ENCODE measurements at regions not wholly inside any gene's neighbourhood (a gene's known extent, or its start where the extent isn't known, plus 50 kb on each side); places are given as distances from the start of the nearest gene placed in this dataset.

GRCh38 chr9:119803679-119804078 is 434.4 kb upstream of the BRINP1 start:
- no peak for TF ChIP-seq POLR2AphosphoS5 (IDR thresholded peaks at IDR 0.05; ENCODE audit: low read depth, low read length)
- TF ChIP-seq POLR2A (IDR thresholded peaks at IDR 0.05; ENCODE audit: low read depth, low read length) = no peak

Data from GM12891 (cell line).